ENCODE measurements at regions not wholly inside any gene's neighbourhood (a gene's known extent, or its start where the extent isn't known, plus 50 kb on each side); places are given as distances from the start of the nearest gene placed in this dataset.
"Not testable (repeated sequence)": the region's sequence is repeated elsewhere in the genome, so short reads cannot be mapped to it uniquely, and the experiment has no call there.

- DNase-seq (ENCODE audit: low spot score), result no peak
- Histone ChIP-seq H3K36me3 (ENCODE audit: insufficient read depth, low read length) (no peaks in the 10 kb centered on the region), H4K20me1 (ENCODE audit: insufficient read depth, low read length) (no peaks in the 10 kb centered on the region), H3K79me2 (ENCODE audit: insufficient read depth, low read depth, low read length) (no peaks in the 10 kb centered on the region), H3K4me2 (ENCODE audit: low read length) (no peak overlapping the region), H2AFZ (ENCODE audit: low read length) (no peak overlapping the region), H3K4me3 (ENCODE audit: low read depth, low read length, poor library complexity, severe bottlenecking) (no peak overlapping the region), H3K4me1 (ENCODE audit: insufficient read depth, low read length, poor library complexity, severe bottlenecking) (no peaks in the 10 kb centered on the region), H3K9me3 (ENCODE audit: low read length) (no peaks in the 10 kb centered on the region), H3K9me2 (ENCODE audit: insufficient read depth, low read length) (no peaks in the 10 kb centered on the region), H3K27ac (ENCODE audit: low read depth, low read length, poor library complexity, severe bottlenecking) (no peak overlapping the region)
- TF ChIP-seq, protein P1, sequence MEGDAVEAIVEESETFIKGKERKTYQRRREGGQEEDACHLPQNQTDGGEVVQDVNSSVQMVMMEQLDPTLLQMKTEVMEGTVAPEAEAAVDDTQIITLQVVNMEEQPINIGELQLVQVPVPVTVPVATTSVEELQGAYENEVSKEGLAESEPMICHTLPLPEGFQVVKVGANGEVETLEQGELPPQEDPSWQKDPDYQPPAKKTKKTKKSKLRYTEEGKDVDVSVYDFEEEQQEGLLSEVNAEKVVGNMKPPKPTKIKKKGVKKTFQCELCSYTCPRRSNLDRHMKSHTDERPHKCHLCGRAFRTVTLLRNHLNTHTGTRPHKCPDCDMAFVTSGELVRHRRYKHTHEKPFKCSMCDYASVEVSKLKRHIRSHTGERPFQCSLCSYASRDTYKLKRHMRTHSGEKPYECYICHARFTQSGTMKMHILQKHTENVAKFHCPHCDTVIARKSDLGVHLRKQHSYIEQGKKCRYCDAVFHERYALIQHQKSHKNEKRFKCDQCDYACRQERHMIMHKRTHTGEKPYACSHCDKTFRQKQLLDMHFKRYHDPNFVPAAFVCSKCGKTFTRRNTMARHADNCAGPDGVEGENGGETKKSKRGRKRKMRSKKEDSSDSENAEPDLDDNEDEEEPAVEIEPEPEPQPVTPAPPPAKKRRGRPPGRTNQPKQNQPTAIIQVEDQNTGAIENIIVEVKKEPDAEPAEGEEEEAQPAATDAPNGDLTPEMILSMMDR (conservative IDR thresholded peaks at IDR 0.05; ENCODE audit: low read length), result no peak
- intact Hi-C loops (cut with micrococcal nuclease; ENCODE audit: unreplicated experiment), result no loop called here
- POLR2A ChIA-PET, result no interaction called here
- no TSS peak for BruUV-seq (replicated peaks)
- CTCF ChIA-PET (ENCODE audit: unreplicated experiment), result no interaction called here
Measured at GRCh38 chr21:19076031-19076430, 672.4 kb upstream of the TMPRSS15 start.

GRCh38 chr21:19109694-19110093 is 706.1 kb upstream of the TMPRSS15 start:
- H3K4me2 ChIP-seq (ENCODE audit: low read length), result no peak overlapping the region
- DNase-seq (ENCODE audit: low spot score), result no peak
- no peaks in the 10 kb centered on the region; the same call in 1 of the 2 replicates for H3K9me3 ChIP-seq (ENCODE audit: low read length)
- H3K9me2 ChIP-seq (ENCODE audit: insufficient read depth, low read length), result no peaks in the 10 kb centered on the region
- H3K4me3 ChIP-seq (ENCODE audit: low read depth, low read length, poor library complexity, severe bottlenecking), result no peak overlapping the region
- no peaks in the 10 kb centered on the region for H3K4me1 ChIP-seq (ENCODE audit: insufficient read depth, low read length, poor library complexity, severe bottlenecking)
- no peak overlapping the region for H2AFZ ChIP-seq (ENCODE audit: low read length)
- ChIA-PET CTCF (ENCODE audit: unreplicated experiment) (no interaction called here), POLR2A (interaction anchor here (0.7 kb wide), 1 partner anchor 177 kb away, joined by 3 read pairs; no protein-coding TSS in a partner anchor)
- no peaks in the 10 kb centered on the region for H3K36me3 ChIP-seq (ENCODE audit: insufficient read depth, low read length)
- intact Hi-C loops (cut with micrococcal nuclease; ENCODE audit: unreplicated experiment), result no loop called here
- no peaks in the 10 kb centered on the region for H4K20me1 ChIP-seq (ENCODE audit: insufficient read depth, low read length)
- H3K27ac ChIP-seq (ENCODE audit: low read depth, low read length, poor library complexity, severe bottlenecking), result no peak overlapping the region
- BruUV-seq (replicated peaks), result no TSS peak
- TF ChIP-seq EZH2phosphoT487 (IDR thresholded peaks at IDR 0.05; ENCODE audit: borderline replicate concordance, low read depth, low read length), result no peak
- TF ChIP-seq, protein P1 (conservative IDR thresholded peaks at IDR 0.05; ENCODE audit: low read length), result no peak
- H3K79me2 ChIP-seq (ENCODE audit: insufficient read depth, low read depth, low read length), result no peaks in the 10 kb centered on the region

- H3K4me1 ChIP-seq (ENCODE audit: insufficient read depth, low read length, poor library complexity, severe bottlenecking); H3K27ac ChIP-seq (ENCODE audit: low read depth, low read length, poor library complexity, severe bottlenecking); DNase-seq (ENCODE audit: low spot score); H3K79me2 ChIP-seq (ENCODE audit: insufficient read depth, low read depth, low read length); H3K9me2 ChIP-seq (ENCODE audit: insufficient read depth, low read length); H4K20me1 ChIP-seq (ENCODE audit: insufficient read depth, low read length); H3K36me3 ChIP-seq (ENCODE audit: insufficient read depth, low read length); CTCF ChIA-PET (ENCODE audit: unreplicated experiment); H2AFZ ChIP-seq (ENCODE audit: low read length); intact Hi-C loops (cut with micrococcal nuclease; ENCODE audit: unreplicated experiment); H3K4me2 ChIP-seq (ENCODE audit: low read length); BruUV-seq (replicated peaks); POLR2A ChIA-PET; H3K4me3 ChIP-seq (ENCODE audit: low read depth, low read length, poor library complexity, severe bottlenecking): not testable (repeated sequence)
- H3K9me3 ChIP-seq (ENCODE audit: low read length), result peaks cover 21% of the 10 kb centered on the region; the same call in 1 of the 2 replicates
Measured at GRCh38 chr21:19119259-19119658, 715.7 kb upstream of the TMPRSS15 start.

Measured in OCI-LY7 (cell line).